ENCODE measurements at regions not wholly inside any gene's neighbourhood (a gene's known extent, or its start where the extent isn't known, plus 50 kb on each side); places are given as distances from the start of the nearest gene placed in this dataset.

GRCh38 chr20:24275946-24276705, 193.3 kb upstream of the SYNDIG1 start (continued):
- TF ChIP-seq HOMEZ (CRISPR knock-in tag; IDR thresholded peaks at IDR 0.05) (no peak), MTF1 (CRISPR knock-in tag; IDR thresholded peaks at IDR 0.05; ENCODE audit: borderline replicate concordance) (no peak), CREB3L1 (IDR thresholded peaks at IDR 0.05; ENCODE audit: borderline replicate concordance, low read depth) (no peak), CUX1 (CRISPR knock-in tag; IDR thresholded peaks at IDR 0.05) (no peak), POLR2B (IDR thresholded peaks at IDR 0.05; ENCODE audit: low read depth, partially characterized antibody) (no peak), EP300 (IDR thresholded peaks at IDR 0.05; ENCODE audit: low read length) (no peak)

Data from K562 (cell line).